GM12892 (cell line): ENCODE measurements at regions not wholly inside any gene's neighbourhood (a gene's known extent, or its start where the extent isn't known, plus 50 kb on each side); places are given as distances from the start of the nearest gene placed in this dataset.

ENCODE experiments used
- POLR2A ChIP-seq: IDR thresholded peaks from 2 replicates; pipeline ENCODE4 v1.6.1; 2011; ENCODE audit warnings: low read depth, low read length, control low read depth
- POLR2AphosphoS5 ChIP-seq: IDR thresholded peaks from 2 replicates; pipeline ENCODE4 v1.6.1; 2011; ENCODE audit warnings: low read depth, low read length, control low read depth
- TAF1 ChIP-seq: IDR thresholded peaks from 2 replicates; pipeline ENCODE4 v1.6.1; 2011; ENCODE audit warnings: low read depth, mild to moderate bottlenecking, control low read depth, low read length, borderline replicate concordance

GRCh38 chr2:52034706-52035105 lies 1002.8 kb upstream of the NRXN1 start:
- TF ChIP-seq POLR2AphosphoS5 (no peak), POLR2A (no peak), TAF1 (no peak)
